ENCODE measurements at regions not wholly inside any gene's neighbourhood (a gene's known extent, or its start where the extent isn't known, plus 50 kb on each side); places are given as distances from the start of the nearest gene placed in this dataset.

DNA sequence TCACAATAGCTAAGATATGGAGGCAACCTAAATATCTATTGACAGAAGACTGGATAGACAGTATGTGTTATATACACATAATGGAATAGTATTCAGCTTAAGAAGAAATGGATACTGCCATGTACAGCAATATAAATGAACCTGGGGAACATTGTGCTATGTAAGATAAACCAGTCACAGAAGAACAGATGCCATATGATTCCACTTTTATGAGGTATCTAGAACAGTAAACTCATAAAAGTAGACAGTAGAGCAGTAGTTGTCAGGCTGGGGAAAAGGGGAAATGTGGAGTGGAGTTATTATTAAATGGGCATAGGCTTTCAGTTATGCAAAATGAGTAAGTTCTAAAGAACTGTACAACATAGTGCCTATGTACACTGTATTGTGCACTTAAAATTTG is 1055.7 kb upstream of the TMEFF2 start:
- no peak for ATAC-seq (ENCODE audit: low FRiP score)
- no peak for DNase-seq (ENCODE audit: low spot score)
- TF ChIP-seq CTCF (IDR thresholded peaks at IDR 0.05), result no peak

- ATAC-seq (ENCODE audit: low FRiP score) (no peak), DNase-seq (ENCODE audit: low spot score) (no peak)
- TF ChIP-seq CTCF (IDR thresholded peaks at IDR 0.05), result no peak
Measured at GRCh38 chr2:193240752-193241151, 1046.0 kb upstream of the TMEFF2 start.

- no peak for TF ChIP-seq CTCF (IDR thresholded peaks at IDR 0.05)
- no peak for ATAC-seq (ENCODE audit: low FRiP score)
- no peak for DNase-seq (ENCODE audit: low spot score)
Measured at GRCh38 chr2:193231634-193232033, 1036.9 kb upstream of the TMEFF2 start.

DNA sequence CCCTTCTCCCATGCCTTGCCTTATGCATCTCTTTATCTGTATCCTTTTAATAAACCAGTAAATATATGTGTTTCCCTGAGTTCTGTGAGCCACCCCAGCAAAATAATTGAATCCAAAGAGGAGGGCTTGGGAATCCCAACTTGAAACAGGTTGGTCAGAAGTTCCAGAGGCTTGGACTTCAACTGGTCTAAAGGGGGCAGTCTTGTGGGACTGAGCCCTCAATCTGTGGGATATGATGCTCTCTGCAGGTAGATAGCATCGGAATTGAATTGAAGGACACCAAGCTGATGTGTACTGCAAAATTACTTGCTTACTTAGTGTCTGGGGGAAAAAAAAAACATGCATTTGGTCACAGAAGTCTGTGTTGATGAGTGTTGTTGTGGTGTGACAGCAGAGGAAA is 1033.5 kb upstream of the TMEFF2 start:
- no peak for ATAC-seq (ENCODE audit: low FRiP score)
- no peak for TF ChIP-seq CTCF (IDR thresholded peaks at IDR 0.05)
- DNase-seq (ENCODE audit: low spot score), result no peak

- no peak for TF ChIP-seq CTCF (IDR thresholded peaks at IDR 0.05)
- DNase-seq (ENCODE audit: low spot score), result no peak
Measured at GRCh38 chr2:193222454-193222853, 1027.7 kb upstream of the TMEFF2 start.

GRCh38 chr2:193219413-193219812 is 1024.7 kb upstream of the TMEFF2 start:
- no peak for TF ChIP-seq CTCF (IDR thresholded peaks at IDR 0.05)
- ATAC-seq (ENCODE audit: low FRiP score), result no peak

More at GRCh38 chr2:193222454-193222853, 1027.7 kb upstream of the TMEFF2 start:
- no peak for ATAC-seq (ENCODE audit: low FRiP score)

GRCh38 chr2:193201583-193201982 is 1006.9 kb upstream of the TMEFF2 start:
- ATAC-seq (ENCODE audit: low FRiP score), result no peak
- TF ChIP-seq CTCF (IDR thresholded peaks at IDR 0.05), result no peak

More at GRCh38 chr2:193219413-193219812, 1024.7 kb upstream of the TMEFF2 start:
- no peak for DNase-seq (ENCODE audit: low spot score)

More at GRCh38 chr2:193201583-193201982, 1006.9 kb upstream of the TMEFF2 start:
- DNase-seq (ENCODE audit: low spot score), result no peak

All from omental fat pad (tissue), 3 donors.